ENCODE measurements at regions not wholly inside any gene's neighbourhood (a gene's known extent, or its start where the extent isn't known, plus 50 kb on each side); places are given as distances from the start of the nearest gene placed in this dataset.

DNA sequence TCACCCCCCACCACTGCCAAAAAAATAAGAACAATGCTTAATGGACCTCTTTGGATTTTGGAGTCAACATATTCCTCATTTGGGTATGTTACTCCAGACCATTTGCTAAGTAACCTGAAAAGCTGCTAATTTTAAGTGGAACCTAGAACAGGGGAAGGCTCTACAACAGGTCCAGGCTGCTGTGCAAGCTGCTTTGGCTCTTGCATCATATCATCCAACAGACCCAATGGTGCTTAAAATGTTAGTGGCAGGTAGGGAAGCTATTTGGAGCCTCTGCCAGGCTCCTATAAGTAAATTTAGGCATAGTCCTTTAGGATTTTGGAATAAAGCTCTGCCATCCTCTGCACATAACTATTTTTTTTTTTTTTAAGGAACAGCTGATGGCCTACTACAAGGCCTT, 132.2 kb upstream of the PMCH start (continued):
- TF ChIP-seq BRCA1 (IDR thresholded peaks at IDR 0.05; ENCODE audit: low read depth, low read length), result no peak
- no peak for TF ChIP-seq TAF1 (IDR thresholded peaks at IDR 0.05; ENCODE audit: low read depth, low read length)
- no peak for TF ChIP-seq JUN (IDR thresholded peaks at IDR 0.05; ENCODE audit: low read depth, low read length)
- TF ChIP-seq NRF1 (IDR thresholded peaks at IDR 0.05; ENCODE audit: low read depth, low read length), result no peak
